ENCODE measurements at regions not wholly inside any gene's neighbourhood (a gene's known extent, or its start where the extent isn't known, plus 50 kb on each side); places are given as distances from the start of the nearest gene placed in this dataset.
A peak's percentile ranks its signal among the peaks of the same experiment; 100 is the strongest.

DNA sequence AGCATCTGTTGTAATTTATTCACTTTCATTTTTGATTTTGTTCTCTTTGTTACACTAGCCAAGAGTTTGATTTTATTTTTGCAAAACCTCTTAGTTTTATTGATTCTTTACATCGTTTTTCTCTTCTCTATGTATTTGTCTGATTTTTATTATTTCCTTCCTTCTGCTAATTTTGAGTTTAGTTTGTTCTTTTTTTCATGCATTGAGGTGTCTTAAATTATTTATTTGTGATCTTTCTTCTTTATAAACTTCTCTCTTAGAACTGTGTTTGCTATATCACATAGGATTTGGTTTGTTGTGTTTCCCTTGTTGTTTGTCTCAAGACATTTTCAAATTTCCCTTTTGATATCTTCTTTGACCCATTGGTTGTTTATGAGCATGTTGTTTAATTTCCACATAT, 51.7 kb upstream of the NFKBIA start:
- peak; percentile 12 for FAIRE-seq

- FAIRE-seq, result peak; percentile 23
Measured at GRCh38 chr14:35458442-35458841, 53.9 kb upstream of the NFKBIA start.

DNA sequence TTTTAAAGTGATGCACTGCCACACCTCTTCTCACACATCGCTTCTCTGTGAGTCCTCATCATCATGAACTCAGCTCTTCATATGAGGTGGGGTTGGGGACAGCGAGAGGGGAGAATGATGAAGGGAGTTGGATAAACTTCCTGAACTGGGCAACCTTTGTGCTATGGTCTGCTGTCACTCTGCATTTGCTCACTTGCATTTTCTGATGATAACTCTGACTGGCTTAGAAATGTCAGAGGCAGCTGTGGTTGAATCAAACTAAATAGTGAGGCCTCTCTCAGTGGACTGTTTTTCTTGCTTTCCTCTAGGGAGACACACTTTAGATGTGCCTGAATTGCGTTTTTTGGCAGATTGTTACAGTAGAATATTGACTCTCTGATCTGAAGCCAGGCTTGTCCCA, 55.2 kb upstream of the NFKBIA start:
- FAIRE-seq, result no peak

DNA sequence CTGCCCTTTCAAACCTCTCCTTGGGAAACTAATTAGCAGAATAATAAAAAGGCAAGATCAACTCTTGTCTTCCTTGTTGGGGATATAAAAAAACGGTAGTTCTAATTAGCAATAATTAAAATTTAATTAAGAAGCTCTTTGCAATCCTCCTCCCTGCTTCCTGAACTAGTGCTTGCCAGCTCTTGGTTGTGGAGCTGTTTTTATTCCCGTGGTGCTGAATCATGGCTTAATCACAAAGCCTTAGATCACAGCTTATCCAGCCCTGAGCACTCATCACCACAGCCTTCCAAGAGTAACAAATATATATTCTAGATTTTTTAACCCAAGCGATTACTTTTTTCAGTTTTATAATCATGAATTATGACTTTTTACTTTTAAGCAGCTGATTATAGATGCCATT, 63.2 kb upstream of the INSM2 start:
- no peak for FAIRE-seq

- FAIRE-seq, result no peak
Measured at GRCh38 chr14:35471803-35472202, 62.2 kb upstream of the INSM2 start.

DNA sequence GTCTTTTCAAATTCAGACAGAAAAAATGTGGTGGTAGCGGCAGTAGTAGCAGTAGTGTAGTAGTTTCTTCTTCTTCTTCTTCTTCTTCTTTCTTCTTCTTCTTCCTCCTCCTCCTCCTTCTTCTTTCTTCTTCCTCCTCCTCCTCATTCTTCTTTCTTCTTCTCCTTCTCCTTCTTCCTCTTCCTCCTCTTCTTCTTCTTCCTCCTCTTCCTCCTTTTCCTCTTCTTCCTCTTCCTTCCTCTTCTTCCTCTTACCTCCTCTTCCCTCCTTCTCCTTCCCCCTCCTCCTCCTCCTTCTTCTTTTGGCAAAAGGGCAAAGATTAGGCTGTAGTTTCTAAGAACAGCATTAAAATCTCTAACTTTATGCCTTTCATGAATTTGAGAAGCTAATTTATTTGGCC, 59.6 kb upstream of the INSM2 start:
- no peak for FAIRE-seq

DNA sequence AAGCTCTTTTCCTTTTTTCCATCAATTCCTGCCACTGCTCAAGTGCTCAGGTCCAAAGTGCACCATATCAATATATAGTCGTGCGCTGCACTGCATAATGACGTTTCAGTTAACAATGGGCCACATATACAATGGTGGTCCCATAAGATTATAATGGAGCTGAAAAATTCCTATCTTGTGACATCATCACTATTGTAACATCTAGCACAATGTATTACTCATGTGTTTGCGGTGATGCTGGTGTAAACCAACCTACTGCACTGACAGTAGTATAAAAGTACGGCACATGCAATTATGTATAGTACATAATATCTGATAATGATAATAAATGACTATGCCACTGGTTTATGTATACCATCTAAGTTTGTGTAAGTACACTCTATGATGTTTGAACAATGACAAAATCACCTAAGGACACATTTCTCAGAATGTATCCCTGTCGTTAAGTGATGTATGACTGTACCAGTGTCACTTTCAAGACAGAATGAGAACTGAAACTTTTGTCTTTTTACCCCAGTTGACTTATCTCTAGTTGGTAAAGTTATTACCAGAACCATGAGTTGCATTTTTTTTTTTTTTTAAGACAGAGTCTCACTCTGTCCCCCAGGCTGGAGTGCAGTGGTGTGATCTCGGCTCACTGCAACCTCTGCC, 53.7 kb upstream of the INSM2 start:
- FAIRE-seq, result no peak

DNA sequence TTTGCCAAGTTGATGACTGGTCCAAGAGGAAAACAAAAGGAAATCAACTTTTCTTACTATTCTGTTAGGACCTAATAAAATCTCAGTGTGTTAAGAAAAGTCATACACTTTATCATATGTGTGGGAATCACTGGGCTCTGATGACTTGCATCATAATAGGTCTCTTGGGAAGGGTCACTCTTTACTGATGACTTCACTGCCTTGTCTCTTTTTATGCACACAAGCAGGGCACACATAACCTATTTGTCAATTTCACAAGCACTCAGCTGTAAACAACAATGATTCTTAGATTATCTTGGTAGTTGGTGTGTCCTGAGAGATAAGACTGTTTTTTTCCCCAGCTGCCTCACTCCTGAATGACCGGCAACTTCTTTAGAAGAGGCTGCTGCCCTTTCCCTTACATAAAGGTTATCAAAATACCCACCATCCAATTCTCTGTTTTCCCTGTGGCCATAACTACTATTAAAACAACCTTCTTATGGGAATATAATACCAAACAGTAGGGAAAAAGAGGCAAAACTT, 50.9 kb upstream of the INSM2 start:
- FAIRE-seq, result no peak
